ENCODE measurements at regions not wholly inside any gene's neighbourhood (a gene's known extent, or its start where the extent isn't known, plus 50 kb on each side); places are given as distances from the start of the nearest gene placed in this dataset.

DNA sequence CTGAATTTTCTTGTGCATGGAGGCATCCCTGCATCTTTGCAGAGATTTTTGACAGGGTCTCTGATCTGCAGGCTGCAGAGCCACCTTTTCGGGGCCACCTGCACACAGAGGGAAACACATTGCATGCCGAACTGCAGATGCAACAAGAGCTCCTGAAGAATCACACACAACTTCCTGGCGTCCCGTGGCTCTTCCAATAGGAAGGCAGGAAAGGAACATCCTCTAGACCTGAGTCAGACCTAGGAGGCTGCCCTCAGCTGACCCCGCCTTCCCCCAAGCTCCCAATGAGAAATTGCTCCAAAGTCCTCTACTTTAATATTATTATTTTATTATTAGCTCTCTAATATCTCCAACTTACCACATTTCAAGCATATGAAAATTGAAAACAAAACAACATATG, 213.2 kb upstream of the ARRDC4 start:
- Histone ChIP-seq H3K36me3 (no peaks in the 10 kb centered on the region), H3K4me1 (no peaks in the 10 kb centered on the region), H3K27me3 (no peaks in the 10 kb centered on the region), H3K27ac (no peak overlapping the region), H3K4me3 (no peak overlapping the region), H3K9me3 (no peaks in the 10 kb centered on the region)
- WGBS, 2 donors: 53 to 70% methylated on average over 5 of the region's 5 CpGs
- DNase-seq (no peak), ATAC-seq (ENCODE audit: low FRiP score in 2 of 2) (no peak)
- TF ChIP-seq EP300 (IDR thresholded peaks at IDR 0.05) (no peak), POLR2A (IDR thresholded peaks at IDR 0.05) (no peak), POLR2AphosphoS5 (IDR thresholded peaks at IDR 0.05) (no peak)
- TF ChIP-seq, protein P1, sequence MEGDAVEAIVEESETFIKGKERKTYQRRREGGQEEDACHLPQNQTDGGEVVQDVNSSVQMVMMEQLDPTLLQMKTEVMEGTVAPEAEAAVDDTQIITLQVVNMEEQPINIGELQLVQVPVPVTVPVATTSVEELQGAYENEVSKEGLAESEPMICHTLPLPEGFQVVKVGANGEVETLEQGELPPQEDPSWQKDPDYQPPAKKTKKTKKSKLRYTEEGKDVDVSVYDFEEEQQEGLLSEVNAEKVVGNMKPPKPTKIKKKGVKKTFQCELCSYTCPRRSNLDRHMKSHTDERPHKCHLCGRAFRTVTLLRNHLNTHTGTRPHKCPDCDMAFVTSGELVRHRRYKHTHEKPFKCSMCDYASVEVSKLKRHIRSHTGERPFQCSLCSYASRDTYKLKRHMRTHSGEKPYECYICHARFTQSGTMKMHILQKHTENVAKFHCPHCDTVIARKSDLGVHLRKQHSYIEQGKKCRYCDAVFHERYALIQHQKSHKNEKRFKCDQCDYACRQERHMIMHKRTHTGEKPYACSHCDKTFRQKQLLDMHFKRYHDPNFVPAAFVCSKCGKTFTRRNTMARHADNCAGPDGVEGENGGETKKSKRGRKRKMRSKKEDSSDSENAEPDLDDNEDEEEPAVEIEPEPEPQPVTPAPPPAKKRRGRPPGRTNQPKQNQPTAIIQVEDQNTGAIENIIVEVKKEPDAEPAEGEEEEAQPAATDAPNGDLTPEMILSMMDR (IDR thresholded peaks at IDR 0.05): no peak

GRCh38 chr15:97748576-97748975, 211.9 kb upstream of the ARRDC4 start:
- Histone ChIP-seq H3K4me3 (no peak overlapping the region), H3K27ac (no peak overlapping the region), H3K27me3 (no peaks in the 10 kb centered on the region), H3K9me3 (no peaks in the 10 kb centered on the region), H3K4me1 (no peaks in the 10 kb centered on the region), H3K36me3 (no peaks in the 10 kb centered on the region)
- ATAC-seq (ENCODE audit: low FRiP score in 2 of 2): no peak
- WGBS, 2 donors: 85 to 93% methylated on average over 5 of the region's 5 CpGs
- DNase-seq: no peak
- TF ChIP-seq POLR2A (IDR thresholded peaks at IDR 0.05): no peak
- no peak for TF ChIP-seq POLR2AphosphoS5 (IDR thresholded peaks at IDR 0.05)
- TF ChIP-seq, protein P1 (IDR thresholded peaks at IDR 0.05): no peak
- TF ChIP-seq EP300 (IDR thresholded peaks at IDR 0.05): no peak

DNA sequence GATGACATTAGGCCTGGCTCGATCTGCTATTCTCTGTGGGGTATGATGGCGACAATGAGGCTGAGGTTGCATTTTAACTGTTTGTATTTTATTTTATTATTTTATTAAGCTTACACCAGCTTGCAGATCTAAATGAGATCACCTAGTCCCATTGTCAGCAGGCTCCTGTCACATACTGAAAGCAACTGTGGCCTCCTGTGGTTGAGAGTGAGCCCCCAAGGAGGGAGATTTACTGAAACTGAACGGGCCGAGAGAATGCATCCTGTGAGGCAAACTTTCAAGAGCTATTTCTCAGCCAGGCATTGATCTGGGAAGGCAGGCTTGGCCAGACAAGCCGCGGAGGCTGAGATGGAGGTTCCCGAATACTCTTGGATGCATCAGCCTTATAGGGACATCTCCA, 210.4 kb upstream of the ARRDC4 start:
- Histone ChIP-seq H3K27me3 (no peaks in the 10 kb centered on the region), H3K4me3 (no peak overlapping the region), H3K36me3 (no peaks in the 10 kb centered on the region), H3K9me3 (no peaks in the 10 kb centered on the region), H3K27ac (no peak overlapping the region), H3K4me1 (no peaks in the 10 kb centered on the region)
- no peak for TF ChIP-seq EP300 (IDR thresholded peaks at IDR 0.05)
- WGBS, 2 donors: 66 to 76% methylated on average over 7 of the region's 7 CpGs
- ATAC-seq (ENCODE audit: low FRiP score in 2 of 2) (no peak), DNase-seq (no peak)

DNA sequence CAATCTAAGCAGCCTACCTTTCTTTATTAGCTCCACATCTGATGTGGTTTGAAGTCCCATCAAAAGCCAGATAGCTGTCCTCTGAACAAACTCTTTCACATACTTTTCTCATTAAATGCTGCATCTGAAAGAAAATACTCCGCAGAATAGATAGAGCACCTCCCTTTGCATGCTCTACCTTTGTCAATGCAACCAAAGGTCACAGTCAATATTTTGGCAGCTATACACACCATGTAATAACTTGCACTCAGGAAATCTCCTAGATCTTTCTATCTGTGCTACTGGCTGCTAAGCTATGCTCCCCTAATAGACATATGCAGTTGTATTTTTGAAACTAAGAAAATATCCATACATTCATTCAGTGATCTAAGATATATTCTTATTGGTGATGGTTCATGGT, 204.8 kb upstream of the ARRDC4 start:
- Histone ChIP-seq H3K27ac (no peak overlapping the region), H3K4me3 (no peak overlapping the region), H3K9me3 (no peaks in the 10 kb centered on the region), H3K4me1 (no peaks in the 10 kb centered on the region), H3K27me3 (no peaks in the 10 kb centered on the region), H3K36me3 (no peaks in the 10 kb centered on the region)
- no peak for ATAC-seq (ENCODE audit: low FRiP score in 2 of 2)
- no peak for DNase-seq
- 79 to 96% methylated on average over 1 of the region's 1 CpG for WGBS, 2 donors
- no peak for TF ChIP-seq POLR2AphosphoS5 (IDR thresholded peaks at IDR 0.05)
- TF ChIP-seq, protein P1 (IDR thresholded peaks at IDR 0.05): no peak
- TF ChIP-seq POLR2A (IDR thresholded peaks at IDR 0.05): no peak
- no peak for TF ChIP-seq EP300 (IDR thresholded peaks at IDR 0.05)

DNA sequence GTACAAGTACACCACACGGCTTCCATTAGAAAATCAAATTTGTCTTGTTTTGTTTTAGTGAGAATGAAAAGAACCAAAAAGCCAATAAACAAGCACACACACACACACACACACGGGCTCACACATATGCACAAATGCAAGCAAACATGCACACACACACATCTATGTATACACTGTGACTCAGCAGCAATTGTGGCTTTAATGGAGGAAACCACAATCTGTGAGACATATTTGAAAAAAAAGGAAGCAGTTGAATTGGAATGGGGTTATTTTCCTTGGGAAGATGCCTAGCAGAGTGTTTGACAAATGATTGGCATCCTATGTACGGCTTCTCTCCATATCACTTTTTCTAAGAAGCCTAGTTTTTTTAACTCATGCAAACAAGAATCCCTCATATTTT, 201.1 kb upstream of the ARRDC4 start:
- H3K4me1 ChIP-seq: no peaks in the 10 kb centered on the region
- no peak overlapping the region for H3K27ac ChIP-seq
- WGBS, 2 donors: 42 to 56% methylated on average over 3 of the region's 3 CpGs
- no peaks in the 10 kb centered on the region for H3K27me3 ChIP-seq
- no peaks in the 10 kb centered on the region for H3K9me3 ChIP-seq
- no peaks in the 10 kb centered on the region for H3K36me3 ChIP-seq
- no peak for TF ChIP-seq EP300 (IDR thresholded peaks at IDR 0.05)
- TF ChIP-seq POLR2A (IDR thresholded peaks at IDR 0.05): no peak
- no peak for TF ChIP-seq POLR2AphosphoS5 (IDR thresholded peaks at IDR 0.05)
- TF ChIP-seq, protein P1 (IDR thresholded peaks at IDR 0.05): no peak
- ATAC-seq (ENCODE audit: low FRiP score in 2 of 2): no peak
- no peak for DNase-seq
- H3K4me3 ChIP-seq: no peak overlapping the region
